HG03520 (cell line): ENCODE measurements at regions not wholly inside any gene's neighbourhood (a gene's known extent, or its start where the extent isn't known, plus 50 kb on each side); places are given as distances from the start of the nearest gene placed in this dataset.
"Not testable (repeated sequence)": the region's sequence is repeated elsewhere in the genome, so short reads cannot be mapped to it uniquely, and the experiment has no call there.

Source experiments
- ATAC-seq: cut with Tn5 transposase; IDR thresholded peaks from one replicate; pipeline ENCODE4 v1.9.1; 2021; ENCODE audit warnings: mild to moderate bottlenecking, moderate library complexity; ENCODE audit not compliant: unreplicated experiment

- ATAC-seq, result no peak
Observed at GRCh38 chr4:110364911-110365520, 110.9 kb upstream of the ENPEP start.

- no peak for ATAC-seq
Observed at GRCh38 chr4:110361921-110362320, 114.0 kb upstream of the ENPEP start.

GRCh38 chr4:110359076-110359475 is 116.9 kb upstream of the ENPEP start:
- ATAC-seq, result no peak

GRCh38 chr4:110357521-110357920 is 118.4 kb upstream of the ENPEP start:
- ATAC-seq, result no peak

- no peak for ATAC-seq
Observed at GRCh38 chr4:110354460-110354859, 121.5 kb upstream of the ENPEP start.

GRCh38 chr4:110352670-110353442 is 123.1 kb upstream of the ENPEP start:
- ATAC-seq, result no peak

GRCh38 chr4:110348711-110349383 is 127.1 kb upstream of the ENPEP start:
- ATAC-seq, result no peak

GRCh38 chr4:110347805-110348204 is 128.2 kb upstream of the ENPEP start:
- ATAC-seq, result no peak

- no peak for ATAC-seq
Observed at GRCh38 chr4:110344165-110344564, 131.8 kb upstream of the ENPEP start.

GRCh38 chr4:110343534-110343933 is 132.4 kb upstream of the ENPEP start:
- no peak for ATAC-seq

GRCh38 chr4:110341118-110341517 is 134.8 kb upstream of the ENPEP start:
- ATAC-seq, result not testable (repeated sequence)

GRCh38 chr4:110335399-110335798 is 137.0 kb upstream of the ELOVL6 start:
- ATAC-seq, result no peak

GRCh38 chr4:110332483-110332882 is 134.1 kb upstream of the ELOVL6 start:
- no peak for ATAC-seq

- ATAC-seq, result not testable (repeated sequence)
Observed at GRCh38 chr4:110326426-110326825, 128.0 kb upstream of the ELOVL6 start.

GRCh38 chr4:110310795-110311194 is 112.4 kb upstream of the ELOVL6 start:
- peak; percentile 91 for ATAC-seq

GRCh38 chr4:110309675-110310074 is 111.3 kb upstream of the ELOVL6 start:
- no peak for ATAC-seq

- no peak for ATAC-seq
Observed at GRCh38 chr4:110306303-110306702, 107.9 kb upstream of the ELOVL6 start.

- ATAC-seq, result no peak
Observed at GRCh38 chr4:110305455-110305854, 107.0 kb upstream of the ELOVL6 start.

- peak; percentile 83 for ATAC-seq
Observed at GRCh38 chr4:110296892-110297291, 98.5 kb upstream of the ELOVL6 start.

GRCh38 chr4:110294165-110294564 is 95.8 kb upstream of the ELOVL6 start:
- ATAC-seq, result no peak

GRCh38 chr4:110292994-110293744 is 94.8 kb upstream of the ELOVL6 start:
- ATAC-seq, result no peak
